ENCODE measurements at regions not wholly inside any gene's neighbourhood (a gene's known extent, or its start where the extent isn't known, plus 50 kb on each side); places are given as distances from the start of the nearest gene placed in this dataset.

DNA sequence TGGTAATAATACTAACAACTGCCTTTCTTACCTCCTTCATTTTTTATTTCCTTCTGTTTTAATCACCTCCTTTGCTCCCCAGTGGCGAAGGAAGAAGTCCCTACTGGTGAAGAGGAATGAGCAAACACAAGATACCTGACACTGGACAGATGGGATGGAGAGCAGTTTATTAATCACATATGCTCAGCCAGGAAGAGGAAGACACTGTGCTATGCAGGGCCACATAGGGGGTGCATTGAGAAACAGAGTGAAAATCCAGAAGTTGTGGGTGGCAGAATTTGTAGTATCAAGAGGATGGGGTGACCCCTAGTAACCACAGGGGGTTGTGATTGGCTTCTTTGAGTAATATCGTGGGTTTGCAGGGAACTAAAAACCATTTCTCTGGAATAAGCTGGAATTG, 1041.9 kb downstream of the OTOL1 start:
- TF ChIP-seq, protein P1, sequence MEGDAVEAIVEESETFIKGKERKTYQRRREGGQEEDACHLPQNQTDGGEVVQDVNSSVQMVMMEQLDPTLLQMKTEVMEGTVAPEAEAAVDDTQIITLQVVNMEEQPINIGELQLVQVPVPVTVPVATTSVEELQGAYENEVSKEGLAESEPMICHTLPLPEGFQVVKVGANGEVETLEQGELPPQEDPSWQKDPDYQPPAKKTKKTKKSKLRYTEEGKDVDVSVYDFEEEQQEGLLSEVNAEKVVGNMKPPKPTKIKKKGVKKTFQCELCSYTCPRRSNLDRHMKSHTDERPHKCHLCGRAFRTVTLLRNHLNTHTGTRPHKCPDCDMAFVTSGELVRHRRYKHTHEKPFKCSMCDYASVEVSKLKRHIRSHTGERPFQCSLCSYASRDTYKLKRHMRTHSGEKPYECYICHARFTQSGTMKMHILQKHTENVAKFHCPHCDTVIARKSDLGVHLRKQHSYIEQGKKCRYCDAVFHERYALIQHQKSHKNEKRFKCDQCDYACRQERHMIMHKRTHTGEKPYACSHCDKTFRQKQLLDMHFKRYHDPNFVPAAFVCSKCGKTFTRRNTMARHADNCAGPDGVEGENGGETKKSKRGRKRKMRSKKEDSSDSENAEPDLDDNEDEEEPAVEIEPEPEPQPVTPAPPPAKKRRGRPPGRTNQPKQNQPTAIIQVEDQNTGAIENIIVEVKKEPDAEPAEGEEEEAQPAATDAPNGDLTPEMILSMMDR (IDR thresholded peaks at IDR 0.05) = no peak
- no peak for TF ChIP-seq EZH2 (IDR thresholded peaks at IDR 0.05)
- TF ChIP-seq EZH2phosphoT487 (IDR thresholded peaks at IDR 0.05) = no peak
